ENCODE measurements at regions not wholly inside any gene's neighbourhood (a gene's known extent, or its start where the extent isn't known, plus 50 kb on each side); places are given as distances from the start of the nearest gene placed in this dataset.

GRCh38 chr11:19474954-19475721 is 234.4 kb upstream of the E2F8 start:
- no peak for DNase-seq (ENCODE audit: low spot score)
- H3K9me3 Mint-ChIP-seq (ENCODE audit: unreplicated experiment), result no peaks in the 10 kb centered on the region

GRCh38 chr11:19474211-19474610 is 233.5 kb upstream of the E2F8 start:
- peaks cover 2% of the 10 kb centered on the region for H3K27me3 Mint-ChIP-seq (ENCODE audit: unreplicated experiment)

More at GRCh38 chr11:19474954-19475721, 234.4 kb upstream of the E2F8 start:
- H3K36me3 Mint-ChIP-seq (ENCODE audit: low read depth, unreplicated experiment), result no peaks in the 10 kb centered on the region
- H3K4me3 Mint-ChIP-seq (ENCODE audit: unreplicated experiment), result no peak overlapping the region
- TF ChIP-seq CTCF (IDR thresholded peaks at IDR 0.05; ENCODE audit: unreplicated experiment), result no peak
- H3K4me1 Mint-ChIP-seq (ENCODE audit: unreplicated experiment), result peaks cover 3% of the 10 kb centered on the region
- H3K27ac Mint-ChIP-seq (ENCODE audit: unreplicated experiment), result no peak overlapping the region
- H3K27me3 Mint-ChIP-seq (ENCODE audit: unreplicated experiment), result peaks cover 2% of the 10 kb centered on the region

GRCh38 chr11:19472679-19473078 is 231.9 kb upstream of the E2F8 start:
- DNase-seq (ENCODE audit: low spot score), result no peak
- H3K4me1 Mint-ChIP-seq (ENCODE audit: unreplicated experiment), result peaks cover 3% of the 10 kb centered on the region
- no peaks in the 10 kb centered on the region for H3K36me3 Mint-ChIP-seq (ENCODE audit: low read depth, unreplicated experiment)
- no peak overlapping the region for H3K27ac Mint-ChIP-seq (ENCODE audit: unreplicated experiment)
- H3K4me3 Mint-ChIP-seq (ENCODE audit: unreplicated experiment), result no peak overlapping the region
- peaks cover 2% of the 10 kb centered on the region for H3K27me3 Mint-ChIP-seq (ENCODE audit: unreplicated experiment)
- no peaks in the 10 kb centered on the region for H3K9me3 Mint-ChIP-seq (ENCODE audit: unreplicated experiment)
- TF ChIP-seq CTCF (IDR thresholded peaks at IDR 0.05; ENCODE audit: unreplicated experiment), result no peak

More at GRCh38 chr11:19474211-19474610, 233.5 kb upstream of the E2F8 start:
- peaks cover 3% of the 10 kb centered on the region for H3K4me1 Mint-ChIP-seq (ENCODE audit: unreplicated experiment)
- TF ChIP-seq CTCF (IDR thresholded peaks at IDR 0.05; ENCODE audit: unreplicated experiment), result no peak
- H3K9me3 Mint-ChIP-seq (ENCODE audit: unreplicated experiment), result no peaks in the 10 kb centered on the region
- H3K36me3 Mint-ChIP-seq (ENCODE audit: low read depth, unreplicated experiment), result no peaks in the 10 kb centered on the region
- no peak for DNase-seq (ENCODE audit: low spot score)
- no peak overlapping the region for H3K27ac Mint-ChIP-seq (ENCODE audit: unreplicated experiment)
- no peak overlapping the region for H3K4me3 Mint-ChIP-seq (ENCODE audit: unreplicated experiment)

- Mint-ChIP-seq H3K36me3 (ENCODE audit: low read depth, unreplicated experiment) (no peaks in the 10 kb centered on the region), H3K27ac (ENCODE audit: unreplicated experiment) (no peak overlapping the region), H3K27me3 (ENCODE audit: unreplicated experiment) (no peaks in the 10 kb centered on the region), H3K4me3 (ENCODE audit: unreplicated experiment) (no peak overlapping the region), H3K4me1 (ENCODE audit: unreplicated experiment) (peaks cover 3% of the 10 kb centered on the region), H3K9me3 (ENCODE audit: unreplicated experiment) (no peaks in the 10 kb centered on the region)
- TF ChIP-seq CTCF (IDR thresholded peaks at IDR 0.05; ENCODE audit: unreplicated experiment), result no peak
- no peak for DNase-seq (ENCODE audit: low spot score)
Measured at GRCh38 chr11:19467904-19468303, 227.2 kb upstream of the E2F8 start.

- DNase-seq (ENCODE audit: low spot score), result no peak
- Mint-ChIP-seq H3K27ac (ENCODE audit: unreplicated experiment) (no peak overlapping the region), H3K4me1 (ENCODE audit: unreplicated experiment) (no peaks in the 10 kb centered on the region), H3K4me3 (ENCODE audit: unreplicated experiment) (no peak overlapping the region), H3K9me3 (ENCODE audit: unreplicated experiment) (no peaks in the 10 kb centered on the region), H3K36me3 (ENCODE audit: low read depth, unreplicated experiment) (no peaks in the 10 kb centered on the region), H3K27me3 (ENCODE audit: unreplicated experiment) (peaks cover 1% of the 10 kb centered on the region)
- no peak for TF ChIP-seq CTCF (IDR thresholded peaks at IDR 0.05; ENCODE audit: unreplicated experiment)
Measured at GRCh38 chr11:19466314-19466713, 225.6 kb upstream of the E2F8 start.
